Heart right ventricle (tissue), 16 donors: ENCODE measurements at regions not wholly inside any gene's neighbourhood (a gene's known extent, or its start where the extent isn't known, plus 50 kb on each side); places are given as distances from the start of the nearest gene placed in this dataset.

Experiments
- ATAC-seq, 8 donors: fragments of 200-7000 bp; cut with Tn5 transposase; one replicate each; pipeline ENCODE4 v1.9.1; 2020; ENCODE audit warnings: mild to moderate bottlenecking in 8 of 8, moderate library complexity in 8 of 8, moderate number of reproducible peaks in 1 of 8
- DNase-seq, 2 donors: peaks; one replicate each; pipeline ENCODE4 v3.0.0-alpha.2; 2020
- H3K27ac ChIP-seq, 10 donors: fragments of 200-600 bp; sonication (generic) in 2 of 10; one replicate each; pipeline versions ENCODE4 v1.5.0 to v1.8.0; 2020 to 2022; ENCODE audit warnings: mild to moderate bottlenecking in 3 of 10
- H3K27me3 ChIP-seq, 7 donors: fragments of 200-600 bp; one replicate each; pipeline ENCODE4 v1.8.0; 2021 to 2022; ENCODE audit warnings: mild to moderate bottlenecking in 2 of 7
- H3K36me3 ChIP-seq, 9 donors: fragments of 200-600 bp; sonication (generic) in 1 of 9; one replicate each; pipeline versions ENCODE4 v1.5.0 to v1.8.0; 2020 to 2022; ENCODE audit warnings: mild to moderate bottlenecking in 2 of 9
- H3K4me1 ChIP-seq, 9 donors: fragments of 200-600 bp; sonication (generic) in 1 of 9; one replicate each; pipeline versions ENCODE4 v1.5.0 to v1.8.0; 2020 to 2022; ENCODE audit warnings: mild to moderate bottlenecking in 4 of 9
- H3K4me3 ChIP-seq, 10 donors: fragments of 200-600 bp; sonication (generic) in 2 of 10; one replicate each; pipeline versions ENCODE4 v1.5.0 to v1.8.0; 2020 to 2022; ENCODE audit warnings: mild to moderate bottlenecking in 7 of 10, moderate library complexity in 2 of 10
- H3K9me3 ChIP-seq, 11 donors: fragments of 200-600 bp in 10 of 11; sonication (generic) in 2 of 11; one replicate each; pipeline versions ENCODE4 v1.5.0 to v1.8.0; 2013 to 2022; ENCODE audit warnings: mild to moderate bottlenecking in 2 of 11, control low read depth in 1 of 11, moderate library complexity in 1 of 11
- WGBS, 2 donors: extraction: QIAGEN DNeasy Blood & Tissue Kit; methylation state at CpG; one replicate each; pipeline ENCODE4 v1.1.7; 2013; ENCODE audit warnings: inconsistent platforms in 1 of 2; 5-methylcytosine and 5-hydroxymethylcytosine counted together
- intact Hi-C, 10 donors: fragments of 100-400 bp; cut with DNase I; formaldehyde crosslinking; loops; one replicate each; pipeline versions ENCODE4 v1.11.1 to v1.14.2; 2022
- TF ChIP-seq, protein P1 (sequence below), 9 donors: fragments of 200-600 bp; sonication (generic) in 2 of 9; IDR thresholded peaks; one replicate each; pipeline versions ENCODE4 v1.5.0 to v1.8.0; 2021 to 2022; ENCODE audit warnings: antibody characterized with exemption in 9 of 9, mild to moderate bottlenecking in 5 of 9, moderate library complexity in 1 of 9
- donor health status: Arrhythmogenic right ventricular cardiomyopathy.
- donor health status: ischemic (EF 13 %, LVEDD 7.1; RV severe dilation, severe dysfunction).
- donor health status: healthy with polysubstance abuse.
- donor health status: DM: no; HTN: yes; CAD: no.
- donor health status: DM: no; HTN: no; CAD: no.
- donor health status: ischemic (EF 25% LVEDD 6.9; RV normal size, moderate dysfunction).
- donor health status: ischemic (EF 25% LVEDD 5.7; RV mildly dilated, moderate dysfunction).
- donor health status: healthy.
- donor health status: DM: yes; HTN: yes; CAD: no.
- donor health status: Ischemic cardiomyopathy.
- donor health status: ischemic (EF 35%, LVEDD 5.7; RV mildly dilated, moderate dysfunction).
- donor health status: nonischemic (EF 11% LVEDD 7.7; RV severe dilation, severe dysfunction).
- donor health status: DM: yes; HTN: yes; CAD: no.
- donor health status: PGD.
- donor health status: ischemic (EF 29% LVEDD 5.4; RV normal size, mild dysfunction).
- donor health status: nonischemic (EF 23%, LVEDD 6.1; RV moderate dilation, normal function).

DNA sequence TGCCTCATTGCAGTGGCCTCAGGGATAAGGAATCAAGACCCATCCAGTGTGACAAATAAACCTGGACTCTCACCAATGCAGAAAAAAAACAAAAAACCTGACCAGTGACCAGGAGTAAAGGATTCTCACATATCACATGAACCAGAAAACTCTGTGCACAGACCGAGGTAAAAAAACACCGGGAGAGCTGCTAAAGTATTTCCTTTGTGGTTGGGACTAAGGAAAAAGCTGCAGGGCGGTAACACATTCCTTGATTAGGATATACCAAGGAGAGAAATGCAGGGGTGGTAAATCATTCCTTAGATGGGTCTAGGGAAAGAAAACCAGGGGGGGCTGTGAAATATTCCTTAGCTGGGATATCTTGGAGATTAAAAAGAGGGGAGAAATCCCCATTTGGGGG lies 64.8 kb upstream of the ZNF85 start:
- no peak for ATAC-seq
- Histone ChIP-seq H3K36me3 (no peaks in the 10 kb centered on the region), H3K27ac (no peak overlapping the region), H3K9me3 (peaks cover 0 to 95% (median 20%) of the 10 kb centered on the region in 11 donors), H3K27me3 (no peaks in the 10 kb centered on the region), H3K4me1 (no peaks in the 10 kb centered on the region), H3K4me3 (no peak overlapping the region)
- intact Hi-C loops: no loop called here
- WGBS, 2 donors: 86 to 90% methylated on average over 3 of the region's 3 CpGs
- TF ChIP-seq, protein P1, sequence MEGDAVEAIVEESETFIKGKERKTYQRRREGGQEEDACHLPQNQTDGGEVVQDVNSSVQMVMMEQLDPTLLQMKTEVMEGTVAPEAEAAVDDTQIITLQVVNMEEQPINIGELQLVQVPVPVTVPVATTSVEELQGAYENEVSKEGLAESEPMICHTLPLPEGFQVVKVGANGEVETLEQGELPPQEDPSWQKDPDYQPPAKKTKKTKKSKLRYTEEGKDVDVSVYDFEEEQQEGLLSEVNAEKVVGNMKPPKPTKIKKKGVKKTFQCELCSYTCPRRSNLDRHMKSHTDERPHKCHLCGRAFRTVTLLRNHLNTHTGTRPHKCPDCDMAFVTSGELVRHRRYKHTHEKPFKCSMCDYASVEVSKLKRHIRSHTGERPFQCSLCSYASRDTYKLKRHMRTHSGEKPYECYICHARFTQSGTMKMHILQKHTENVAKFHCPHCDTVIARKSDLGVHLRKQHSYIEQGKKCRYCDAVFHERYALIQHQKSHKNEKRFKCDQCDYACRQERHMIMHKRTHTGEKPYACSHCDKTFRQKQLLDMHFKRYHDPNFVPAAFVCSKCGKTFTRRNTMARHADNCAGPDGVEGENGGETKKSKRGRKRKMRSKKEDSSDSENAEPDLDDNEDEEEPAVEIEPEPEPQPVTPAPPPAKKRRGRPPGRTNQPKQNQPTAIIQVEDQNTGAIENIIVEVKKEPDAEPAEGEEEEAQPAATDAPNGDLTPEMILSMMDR (IDR thresholded peaks at IDR 0.05): no peak
- no peak for DNase-seq

DNA sequence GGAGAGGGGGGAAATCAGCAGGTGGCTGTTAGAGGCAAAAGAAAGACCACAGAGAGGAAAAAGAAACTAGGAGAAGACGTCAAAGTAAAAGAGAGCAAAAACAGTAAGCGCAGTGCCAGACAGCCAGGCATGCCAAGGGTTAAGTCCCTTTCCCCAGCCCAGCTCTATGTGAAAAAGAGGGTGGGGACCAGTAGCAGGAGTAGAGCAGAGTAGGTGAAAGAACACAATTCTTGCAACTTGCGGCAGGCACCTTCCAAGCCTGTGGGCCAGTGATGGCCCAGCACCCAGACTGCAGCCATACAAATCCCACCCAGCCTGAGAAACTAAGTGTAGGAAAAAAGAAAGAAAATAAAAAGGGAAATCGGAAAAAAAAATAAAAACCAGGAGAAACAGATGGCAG lies 64.2 kb upstream of the ZNF85 start:
- H3K4me3 ChIP-seq: no peak overlapping the region
- no peaks in the 10 kb centered on the region for H3K36me3 ChIP-seq
- intact Hi-C loops: no loop called here
- ATAC-seq (no peak), DNase-seq (no peak)
- WGBS, 2 donors: 80 to 83% methylated on average over 4 of the region's 4 CpGs
- TF ChIP-seq, protein P1 (IDR thresholded peaks at IDR 0.05): no peak
- H3K27ac ChIP-seq: no peak overlapping the region
- H3K4me1 ChIP-seq: no peaks in the 10 kb centered on the region
- no peaks in the 10 kb centered on the region for H3K27me3 ChIP-seq
- H3K9me3 ChIP-seq: peaks cover 0 to 95% (median 15%) of the 10 kb centered on the region in 11 donors

DNA sequence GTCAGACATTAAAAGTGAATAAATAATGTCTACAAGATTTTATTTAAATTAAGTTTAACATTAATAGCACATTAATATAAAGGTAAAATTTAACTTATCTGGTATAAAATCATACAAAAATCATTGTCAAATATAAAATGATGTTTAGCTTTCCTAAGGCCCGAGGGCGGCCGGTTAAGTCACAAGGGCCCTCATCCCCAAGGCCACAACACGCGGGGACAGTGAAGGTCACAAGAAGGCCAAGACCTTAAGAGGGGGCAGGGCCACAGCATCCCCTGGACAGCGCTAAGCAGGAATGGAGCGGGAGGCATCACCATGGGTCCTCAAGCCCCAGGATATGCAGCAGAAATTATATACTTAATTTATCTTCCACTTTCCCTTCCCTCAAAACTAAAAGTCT lies 62.7 kb upstream of the ZNF85 start:
- intact Hi-C loops: no loop called here
- H3K36me3 ChIP-seq: no peaks in the 10 kb centered on the region
- H3K27me3 ChIP-seq: no peaks in the 10 kb centered on the region
- WGBS, 2 donors: 95 to 97% methylated on average over 7 of the region's 7 CpGs
- no peak for DNase-seq
- H3K4me3 ChIP-seq: no peak overlapping the region
- no peaks in the 10 kb centered on the region for H3K4me1 ChIP-seq
- H3K27ac ChIP-seq: no peak overlapping the region
- ATAC-seq: no peak
- TF ChIP-seq, protein P1 (IDR thresholded peaks at IDR 0.05): no peak
- peaks cover 0 to 94% (median 10%) of the 10 kb centered on the region in 11 donors for H3K9me3 ChIP-seq

DNA sequence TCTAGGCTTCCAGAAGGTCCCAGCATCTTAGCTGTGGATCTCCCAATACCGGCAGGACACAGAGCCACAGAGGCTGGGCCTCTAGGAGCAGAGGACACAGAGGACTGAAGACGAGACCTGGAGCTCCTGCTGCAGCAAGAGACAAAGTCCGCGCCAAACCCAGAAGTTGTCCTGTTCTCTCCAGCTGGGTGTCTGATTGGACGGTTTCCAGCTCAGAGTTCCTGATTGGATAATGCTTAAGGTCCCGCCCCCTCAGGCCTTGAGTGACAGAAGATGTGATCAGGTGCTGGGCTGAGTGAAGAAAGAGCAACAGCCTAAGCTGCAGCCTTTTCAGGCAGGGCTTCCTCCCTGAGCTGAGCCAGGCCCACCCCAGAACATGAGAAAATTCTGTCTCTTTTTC lies 59.9 kb upstream of the ZNF85 start:
- DNase-seq: no peak
- Histone ChIP-seq H3K27ac (no peak overlapping the region), H3K9me3 (peaks cover 0 to 94% (median 4%) of the 10 kb centered on the region in 11 donors), H3K36me3 (no peaks in the 10 kb centered on the region), H3K4me1 (no peaks in the 10 kb centered on the region), H3K27me3 (no peaks in the 10 kb centered on the region), H3K4me3 (no peak overlapping the region)
- intact Hi-C loops: no loop called here
- TF ChIP-seq, protein P1 (IDR thresholded peaks at IDR 0.05): no peak
- ATAC-seq: no peak
- WGBS, 2 donors: 81 to 85% methylated on average over 6 of the region's 6 CpGs
